NCI-H1930 (cell line): ENCODE measurements at regions not wholly inside any gene's neighbourhood (a gene's known extent, or its start where the extent isn't known, plus 50 kb on each side); places are given as distances from the start of the nearest gene placed in this dataset.

Source experiments
- DNase-seq, 2 experiments: peaks; one replicate each; lab custom pipeline; 2025; lab: John Stamatoyannopoulos, UW

GRCh38 chr18:61756244-61756643 lies 136.6 kb downstream of the RNF152 start:
- DNase-seq, result no peak

GRCh38 chr18:61755555-61755954 lies 137.3 kb downstream of the RNF152 start:
- no peak for DNase-seq

GRCh38 chr18:61754039-61754583 lies 138.7 kb downstream of the RNF152 start:
- no peak for DNase-seq

- no peak for DNase-seq
Observed at GRCh38 chr18:61753373-61753772, 139.4 kb downstream of the RNF152 start.

GRCh38 chr18:61752973-61753372 lies 139.8 kb downstream of the RNF152 start:
- no peak for DNase-seq

- no peak for DNase-seq
Observed at GRCh38 chr18:61750840-61751668, 141.8 kb downstream of the RNF152 start.

GRCh38 chr18:61749546-61749945 lies 143.3 kb downstream of the RNF152 start:
- DNase-seq, result no peak

- DNase-seq, result no peak
Observed at GRCh38 chr18:61749031-61749430, 143.8 kb downstream of the RNF152 start.

GRCh38 chr18:61748004-61748403 lies 144.8 kb downstream of the RNF152 start:
- no peak for DNase-seq

GRCh38 chr18:61743775-61744531 lies 148.9 kb downstream of the RNF152 start:
- DNase-seq, result no peak

GRCh38 chr18:61742565-61743429 lies 150.0 kb downstream of the RNF152 start:
- DNase-seq, result no peak

- no peak for DNase-seq
Observed at GRCh38 chr18:61741881-61742454, 150.8 kb downstream of the RNF152 start.

- no peak for DNase-seq
Observed at GRCh38 chr18:61738488-61738887, 154.3 kb downstream of the RNF152 start.

GRCh38 chr18:61738042-61738441 lies 154.8 kb downstream of the RNF152 start:
- DNase-seq, result no peak

- no peak for DNase-seq
Observed at GRCh38 chr18:61736133-61736532, 156.7 kb downstream of the RNF152 start.

- no peak for DNase-seq
Observed at GRCh38 chr18:61735564-61736102, 157.2 kb downstream of the RNF152 start.

GRCh38 chr18:61734396-61734795 lies 158.4 kb downstream of the RNF152 start:
- no peak for DNase-seq

GRCh38 chr18:61732854-61733253 lies 160.0 kb downstream of the RNF152 start:
- DNase-seq, result no peak

GRCh38 chr18:61731693-61732376 lies 161.0 kb downstream of the RNF152 start:
- no peak for DNase-seq

GRCh38 chr18:61731178-61731577 lies 161.6 kb downstream of the RNF152 start:
- no peak for DNase-seq

GRCh38 chr18:61729322-61729721 lies 163.5 kb downstream of the RNF152 start:
- DNase-seq, result no peak
